GM13977 (cell line): ENCODE measurements at regions not wholly inside any gene's neighbourhood (a gene's known extent, or its start where the extent isn't known, plus 50 kb on each side); places are given as distances from the start of the nearest gene placed in this dataset.

Source experiments
- DNase-seq: peaks from one replicate; pipeline ENCODE4 v3.0.0; 2012; ENCODE audit warnings: low spot score
- in situ Hi-C: fragments of 300-500 bp; cut with MboI; formaldehyde crosslinking; loops from one replicate; pipeline ENCODE4 v1.12.0; 2022; ENCODE audit warnings: low sequenced_read_pairs, low pct_unique_long_range_greater_than_20kb, mixed read lengths, inconsistent platforms; ENCODE audit not compliant: unreplicated experiment
- TF ChIP-seq, protein P1 (sequence below): IDR thresholded peaks from 2 replicates; pipeline ENCODE4 v1.5.1; 2012; ENCODE audit warnings: mild to moderate bottlenecking, control low read depth; ENCODE audit not compliant: insufficient read depth; ENCODE audit errors: extremely low read depth, missing control alignments

DNA sequence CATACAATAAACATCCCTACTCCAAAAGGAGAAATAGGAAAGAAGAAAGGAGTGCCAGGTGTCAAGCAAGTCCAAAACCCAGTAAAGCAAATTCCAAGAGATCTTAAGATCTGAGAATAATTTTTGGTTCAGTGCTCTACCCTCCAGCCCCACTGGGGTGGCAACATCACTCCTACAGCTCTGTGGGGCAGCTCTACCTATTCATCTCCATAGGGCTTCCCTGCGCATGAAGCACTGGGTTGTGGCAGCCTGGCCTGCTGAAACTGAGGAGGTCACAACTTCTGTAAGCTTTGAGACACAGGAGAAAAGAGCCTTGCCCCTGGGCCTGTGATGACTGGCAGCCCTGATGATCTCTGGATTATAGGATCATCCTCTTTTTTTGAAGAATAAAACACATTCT, 378.2 kb upstream of the SOX14 start:
- TF ChIP-seq, protein P1, sequence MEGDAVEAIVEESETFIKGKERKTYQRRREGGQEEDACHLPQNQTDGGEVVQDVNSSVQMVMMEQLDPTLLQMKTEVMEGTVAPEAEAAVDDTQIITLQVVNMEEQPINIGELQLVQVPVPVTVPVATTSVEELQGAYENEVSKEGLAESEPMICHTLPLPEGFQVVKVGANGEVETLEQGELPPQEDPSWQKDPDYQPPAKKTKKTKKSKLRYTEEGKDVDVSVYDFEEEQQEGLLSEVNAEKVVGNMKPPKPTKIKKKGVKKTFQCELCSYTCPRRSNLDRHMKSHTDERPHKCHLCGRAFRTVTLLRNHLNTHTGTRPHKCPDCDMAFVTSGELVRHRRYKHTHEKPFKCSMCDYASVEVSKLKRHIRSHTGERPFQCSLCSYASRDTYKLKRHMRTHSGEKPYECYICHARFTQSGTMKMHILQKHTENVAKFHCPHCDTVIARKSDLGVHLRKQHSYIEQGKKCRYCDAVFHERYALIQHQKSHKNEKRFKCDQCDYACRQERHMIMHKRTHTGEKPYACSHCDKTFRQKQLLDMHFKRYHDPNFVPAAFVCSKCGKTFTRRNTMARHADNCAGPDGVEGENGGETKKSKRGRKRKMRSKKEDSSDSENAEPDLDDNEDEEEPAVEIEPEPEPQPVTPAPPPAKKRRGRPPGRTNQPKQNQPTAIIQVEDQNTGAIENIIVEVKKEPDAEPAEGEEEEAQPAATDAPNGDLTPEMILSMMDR = no peak
- in situ Hi-C loops = no loop called here
- no peak for DNase-seq

DNA sequence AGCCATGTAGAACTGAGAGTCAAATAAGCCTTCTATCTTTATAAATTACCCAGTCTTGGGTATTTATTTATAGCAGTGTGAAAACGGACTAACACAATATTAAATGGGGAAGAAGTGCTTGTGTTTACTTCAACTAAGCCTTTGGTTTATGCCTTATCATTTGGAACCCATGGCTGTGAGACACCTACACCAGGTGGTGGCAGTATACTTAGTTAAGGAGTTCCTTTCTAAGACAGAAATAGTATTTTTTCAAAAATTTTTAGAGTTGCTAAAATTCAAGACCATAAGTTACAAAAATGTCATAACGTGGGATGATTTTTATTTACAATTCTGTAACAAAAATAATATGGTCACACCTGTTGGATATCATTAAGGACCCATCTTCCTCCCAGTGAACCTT, 354.5 kb upstream of the SOX14 start:
- TF ChIP-seq, protein P1 = peak; percentile 24
- DNase-seq = peak; percentile 7
- in situ Hi-C loops = no loop called here

DNA sequence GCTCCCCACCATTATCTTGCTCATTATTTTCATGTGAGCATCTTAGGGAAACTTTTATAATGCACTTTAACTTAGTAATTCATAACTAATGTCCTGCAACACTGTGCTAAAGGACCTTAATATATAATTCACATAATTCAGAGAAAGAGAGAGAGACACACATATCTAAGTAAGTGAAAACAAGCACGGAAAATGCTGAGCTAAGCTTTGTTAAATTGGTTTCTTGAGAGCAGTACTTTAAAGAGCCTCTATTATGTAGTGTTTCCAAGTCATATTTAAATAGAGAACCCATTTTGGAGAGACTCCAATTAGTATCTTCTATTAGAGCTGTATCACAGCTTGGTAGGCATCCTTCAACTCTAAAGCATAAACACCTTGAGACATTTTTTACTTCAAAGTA, 354.1 kb upstream of the SOX14 start:
- in situ Hi-C loops = no loop called here
- TF ChIP-seq, protein P1 = no peak
- no peak for DNase-seq

DNA sequence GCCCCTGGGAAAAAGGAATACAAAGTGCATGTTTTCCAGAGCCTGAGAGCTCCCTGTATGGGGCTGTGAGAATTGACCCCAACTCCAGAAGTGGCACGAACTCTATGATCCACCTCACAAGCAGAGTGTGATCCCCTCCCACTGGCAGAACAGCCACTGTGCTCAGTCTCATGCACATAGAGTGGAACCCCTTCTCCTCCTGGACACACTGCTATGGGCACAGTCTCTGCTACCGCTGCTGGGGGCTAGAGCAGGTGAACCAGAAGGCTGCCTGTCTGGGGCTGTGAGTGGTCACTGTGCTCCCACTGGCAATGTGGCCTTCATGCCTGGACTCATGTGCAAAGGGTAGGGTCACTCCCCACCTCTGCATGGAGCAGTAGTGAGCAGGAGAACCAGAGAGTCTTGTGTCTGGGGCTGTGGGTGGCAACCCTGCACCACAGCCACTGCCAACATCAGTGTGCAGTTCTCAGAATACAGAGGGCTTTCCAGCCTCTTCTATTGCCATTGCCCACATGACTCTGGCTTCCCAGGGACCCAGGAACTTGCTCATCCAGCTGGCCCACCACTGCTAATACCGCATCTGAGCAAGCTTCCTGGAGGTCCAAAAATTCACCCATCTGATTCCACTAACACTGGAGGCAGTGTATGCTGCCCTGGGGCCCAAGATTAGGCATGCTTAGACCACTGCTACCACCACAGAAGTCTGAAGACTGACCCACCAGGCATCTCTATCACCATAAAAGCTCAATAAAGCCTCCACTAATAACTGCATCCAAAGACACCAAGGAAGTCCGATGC, 343.7 kb upstream of the SOX14 start:
- in situ Hi-C loops = no loop called here
- no peak for DNase-seq
- TF ChIP-seq, protein P1 = no peak

DNA sequence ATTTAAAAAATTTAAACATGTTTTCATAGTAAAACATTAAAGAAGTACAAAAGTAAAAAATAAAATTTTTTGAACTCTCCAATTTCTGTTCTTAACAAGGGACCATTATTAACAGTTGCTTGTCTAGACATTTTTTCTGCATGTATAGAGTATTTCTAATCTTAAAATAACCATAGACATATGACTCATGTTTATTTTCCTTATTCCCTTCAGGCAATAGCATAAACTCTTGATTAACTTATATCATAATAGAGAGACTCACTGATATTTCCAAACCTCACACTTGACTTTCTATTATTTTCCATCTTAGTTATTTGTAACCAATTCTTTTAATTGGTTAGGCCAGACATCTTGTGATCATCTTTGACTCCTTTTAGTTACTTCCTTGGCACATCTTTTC, 325.6 kb upstream of the SOX14 start:
- DNase-seq = no peak
- in situ Hi-C loops = no loop called here
- TF ChIP-seq, protein P1 = no peak

DNA sequence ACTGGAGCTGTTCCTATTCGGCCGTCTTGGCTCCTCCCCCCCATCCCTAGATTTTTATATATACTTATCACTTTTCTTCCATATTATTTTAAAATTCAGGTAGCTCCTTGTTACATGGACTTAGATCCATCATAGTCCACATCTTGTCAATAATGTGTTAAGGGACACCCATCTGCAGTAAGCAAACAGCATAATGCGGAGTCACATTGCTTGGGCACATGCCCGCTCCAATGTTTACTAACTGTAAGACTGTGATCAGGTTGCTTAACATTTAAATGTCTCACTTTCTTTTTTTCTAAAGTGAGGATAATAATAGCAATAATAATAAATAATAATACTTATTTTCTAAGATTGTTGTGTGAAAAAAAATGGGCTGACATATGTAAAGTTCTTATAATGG, 303.2 kb upstream of the SOX14 start:
- TF ChIP-seq, protein P1 = no peak
- DNase-seq = no peak
- in situ Hi-C loops = no loop called here
